K562 (cell line): ENCODE measurements at regions not wholly inside any gene's neighbourhood (a gene's known extent, or its start where the extent isn't known, plus 50 kb on each side); places are given as distances from the start of the nearest gene placed in this dataset. TPM values are rescaled to one million over a fixed set of nuclear protein-coding genes. Genes with fewer than 3 reads are reported as not detected.

Source experiments
- ATF1 ChIP-seq, 2 experiments: fragments of 450-650 bp in 1 of 2; IDR thresholded peaks; 2 replicates each; pipeline ENCODE4 v1.6.1; 2016; ENCODE audit warnings: missing compliant biosample characterization in 1 of 2, missing genetic modification characterization in 1 of 2
- MGA ChIP-seq: fragments of 450-650 bp; IDR thresholded peaks from 2 replicates; pipeline ENCODE4 v1.6.1; 2016; ENCODE audit warnings: mild to moderate bottlenecking, moderate library complexity
- MYBL2 ChIP-seq, 2 experiments: fragments of 450-650 bp in 1 of 2; sonication (generic) in 1 of 2; formaldehyde crosslinking in 1 of 2; IDR thresholded peaks; 2 replicates each; pipeline versions ENCODE4 v1.6.1 to v1.8.1; 2017 to 2022; ENCODE audit warnings: borderline replicate concordance in 1 of 2, inconsistent platforms in 1 of 2, low read depth in 1 of 2, mild to moderate bottlenecking in 1 of 2, missing genetic modification reagents in 1 of 2, moderate library complexity in 1 of 2
- YY1 ChIP-seq, 3 experiments: IDR thresholded peaks; 2 replicates each; pipeline ENCODE4 v1.6.1; 2011; ENCODE audit warnings: low read length in 2 of 3, mild to moderate bottlenecking in 2 of 3, moderate library complexity in 2 of 3, borderline replicate concordance in 1 of 3, control low read depth in 1 of 3, low read depth in 1 of 3; ENCODE audit not compliant: insufficient read depth in 3 of 3, insufficient replicate concordance in 2 of 3, control insufficient read depth in 1 of 3, insufficient read length in 1 of 3; ENCODE audit errors: extremely low read depth in 1 of 3
- small RNA-seq: library from RNA; depleted of rRNA; stranded (forward); fragments of <200 nt; gene quantifications from one replicate; pipeline ENCODE3, GENCODE V24; 2014

GRCh38 chr10:121426307-121426706, 171.9 kb downstream of the FGFR2 start (continued):
- TF ChIP-seq YY1 (IDR thresholded peaks at IDR 0.05; ENCODE audit: borderline replicate concordance in 1 of 3, control insufficient read depth in 1 of 3, extremely low read depth in 1 of 3, insufficient read depth in 3 of 3, insufficient read length in 1 of 3, insufficient replicate concordance in 2 of 3, low read depth in 1 of 3, low read length in 2 of 3) (peak in 2 of 3 experiments; percentile 35 to 80), ATF1 (CRISPR knock-in tag; IDR thresholded peaks at IDR 0.05) (no peak), ATF1 (tag; IDR thresholded peaks at IDR 0.05) (0 out of 2 replicates have a peak, but pooled peaks have one; percentile 26), MGA (0 out of 2 replicates have a peak, but pooled peaks have one; percentile 16), MYBL2 (IDR thresholded peaks at IDR 0.05; ENCODE audit: low read depth) (no peak), MYBL2 (CRISPR knock-in tag; IDR thresholded peaks at IDR 0.05; ENCODE audit: borderline replicate concordance) (no peak)

Small RNA genes lying in the stretch of these regions (small RNA-seq; reads per million reads assigned to genes)
- gene RN7SKP167: not detected
